Thyroid gland (tissue), 4 donors: ENCODE measurements at regions not wholly inside any gene's neighbourhood (a gene's known extent, or its start where the extent isn't known, plus 50 kb on each side); places are given as distances from the start of the nearest gene placed in this dataset.

Experiments
- DNase-seq, 2 donors: peaks; one replicate each; pipeline ENCODE4 v3.0.0-alpha.2; 2019
- H3K27ac ChIP-seq, 3 donors: fragments of 200-600 bp; sonication (generic); 1 replicate in 2 of 3; 2 replicates in 1 of 3; pipeline ENCODE4 v1.5.1; 2016 to 2019; ENCODE audit warnings: mild to moderate bottlenecking in 1 of 3, moderate library complexity in 1 of 3
- H3K27me3 ChIP-seq: fragments of 200-600 bp; sonication (generic); one replicate; pipeline ENCODE4 v1.5.1; 2019
- H3K36me3 ChIP-seq, 2 donors: fragments of 200-600 bp; sonication (generic); one replicate each; pipeline ENCODE4 v1.5.1; 2016 to 2019
- H3K4me1 ChIP-seq, 2 donors: fragments of 200-600 bp; sonication (generic); one replicate each; pipeline ENCODE4 v1.5.1; 2017 to 2019
- H3K4me3 ChIP-seq, 3 donors: fragments of 200-600 bp; sonication (generic); replicated peaks in 1 of 3; 1 replicate in 2 of 3; 2 replicates in 1 of 3; pipeline ENCODE4 v1.5.1; 2016; ENCODE audit warnings: mild to moderate bottlenecking in 1 of 3
- H3K9me3 ChIP-seq: fragments of 200-600 bp; sonication (generic); one replicate; pipeline ENCODE4 v1.5.1; 2017
- CTCF ChIP-seq, 6 experiments: fragments of 200-600 bp in 3 of 6; fragments of 450-650 bp in 3 of 6; sonication (generic) in 3 of 6; IDR thresholded peaks; one replicate each; pipeline ENCODE4 v1.5.1; 2016 to 2019; ENCODE audit warnings: antibody characterized with exemption in 6 of 6, mild to moderate bottlenecking in 2 of 6, inconsistent platforms in 1 of 6, moderate library complexity in 1 of 6
- POLR2A ChIP-seq, 2 donors: fragments of 450-650 bp; IDR thresholded peaks; one replicate each; pipeline ENCODE4 v1.6.1; 2017; ENCODE audit warnings: antibody characterized with exemption in 2 of 2, mild to moderate bottlenecking in 2 of 2, moderate library complexity in 1 of 2
- WGBS, 2 donors: methylation state at CpG; one replicate each; pipeline ENCODE4 v1.1.5; 2017; 5-methylcytosine and 5-hydroxymethylcytosine counted together
- intact Hi-C: fragments of 100-400 bp; cut with DNase I; formaldehyde crosslinking; loops from one replicate; pipeline ENCODE4 v1.15.1; 2023

DNA sequence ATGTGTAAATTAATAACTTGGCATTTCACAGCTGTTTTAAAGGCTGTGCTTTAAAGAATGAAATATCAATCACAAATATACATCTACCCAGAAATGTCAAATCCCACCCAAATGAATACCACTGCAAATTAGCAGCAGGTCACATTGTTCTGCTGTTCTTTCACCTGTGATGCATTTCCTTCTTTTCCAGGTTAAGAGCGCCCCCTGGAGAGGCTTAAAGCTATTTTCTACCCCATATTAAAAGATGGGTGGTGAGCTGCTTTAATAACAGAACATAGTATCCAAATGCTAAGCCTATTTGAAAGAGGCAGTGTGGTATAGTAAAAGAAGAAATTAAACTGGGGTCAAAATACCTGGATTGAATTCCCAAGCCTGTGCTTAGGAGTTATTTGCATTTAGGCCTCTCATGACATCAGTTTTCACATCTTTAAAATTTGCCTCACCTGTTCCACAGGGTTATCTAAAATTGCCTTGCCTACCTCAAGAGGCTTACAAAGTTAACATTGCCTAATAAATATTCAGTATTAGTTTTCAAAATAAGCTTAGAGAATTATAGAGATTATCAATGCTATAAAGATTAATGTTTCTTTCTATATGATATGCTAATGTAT is 396.9 kb upstream of the SLITRK5 start:
- H3K36me3 ChIP-seq: no peaks in the 10 kb centered on the region
- peak; percentile 12 to 54 for DNase-seq
- TF ChIP-seq POLR2A (IDR thresholded peaks at IDR 0.05): no peak
- peak in 5 of 6 experiments; percentile 7 to 64 (median 58) for TF ChIP-seq CTCF (IDR thresholded peaks at IDR 0.05)
- H3K4me3 ChIP-seq: no peak overlapping the region
- H3K9me3 ChIP-seq: no peaks in the 10 kb centered on the region
- no peaks in the 10 kb centered on the region for H3K27me3 ChIP-seq
- no peak overlapping the region for H3K27ac ChIP-seq
- no peaks in the 10 kb centered on the region for H3K4me1 ChIP-seq
- intact Hi-C loops: loop anchor here (10.0 kb wide), 1 partner anchor 410 kb away; no protein-coding TSS in a partner anchor
- WGBS, 2 donors: 0 to 3% methylated on average over 1 of the region's 1 CpG

- Histone ChIP-seq H3K27me3 (no peaks in the 10 kb centered on the region), H3K36me3 (no peaks in the 10 kb centered on the region), H3K9me3 (no peaks in the 10 kb centered on the region), H3K4me3 (no peak overlapping the region), H3K27ac (no peak overlapping the region), H3K4me1 (no peaks in the 10 kb centered on the region)
- 56 to 59% methylated on average over 4 of the region's 4 CpGs for WGBS, 2 donors
- intact Hi-C loops: no loop called here
- DNase-seq: no peak
- TF ChIP-seq CTCF (IDR thresholded peaks at IDR 0.05) (peak in 1 of 6 experiments; percentile 11), POLR2A (IDR thresholded peaks at IDR 0.05) (no peak)
These were observed 391.0 kb upstream of the SLITRK5 start for GRCh38 chr13:87280139-87280538.

DNA sequence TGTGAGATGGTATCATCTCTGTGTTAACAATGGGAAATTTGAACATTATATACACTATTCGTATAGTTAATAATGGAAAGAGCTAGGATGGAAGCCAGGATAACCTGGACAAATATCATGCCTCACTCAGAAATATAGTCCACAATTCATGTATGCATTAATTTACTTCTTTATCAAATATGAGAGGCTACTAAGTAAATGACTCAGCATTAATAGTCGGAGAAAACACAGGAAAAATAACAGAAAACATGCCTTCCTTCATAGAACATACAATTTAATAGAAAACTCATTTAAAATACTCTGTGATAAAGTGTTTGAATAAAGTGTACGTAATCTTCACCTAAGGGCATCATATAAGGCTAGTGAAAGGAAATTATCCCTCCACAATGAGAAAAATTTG is 383.4 kb upstream of the SLITRK5 start:
- Histone ChIP-seq H3K4me3 (no peak overlapping the region), H3K27me3 (no peaks in the 10 kb centered on the region), H3K4me1 (no peaks in the 10 kb centered on the region), H3K27ac (no peak overlapping the region), H3K9me3 (no peaks in the 10 kb centered on the region), H3K36me3 (no peaks in the 10 kb centered on the region)
- TF ChIP-seq POLR2A (IDR thresholded peaks at IDR 0.05): no peak
- no peak for TF ChIP-seq CTCF (IDR thresholded peaks at IDR 0.05)
- 79 to 87% methylated on average over 3 of the region's 3 CpGs for WGBS, 2 donors
- no peak for DNase-seq
- intact Hi-C loops: no loop called here

- intact Hi-C loops: no loop called here
- H3K4me1 ChIP-seq: no peaks in the 10 kb centered on the region
- H3K4me3 ChIP-seq: no peak overlapping the region
- H3K27me3 ChIP-seq: no peaks in the 10 kb centered on the region
- no peaks in the 10 kb centered on the region for H3K36me3 ChIP-seq
- H3K9me3 ChIP-seq: no peaks in the 10 kb centered on the region
- TF ChIP-seq CTCF (IDR thresholded peaks at IDR 0.05) (no peak), POLR2A (IDR thresholded peaks at IDR 0.05) (no peak)
- H3K27ac ChIP-seq: no peak overlapping the region
- no peak for DNase-seq
These were observed 375.5 kb upstream of the SLITRK5 start for GRCh38 chr13:87295636-87296035.

DNA sequence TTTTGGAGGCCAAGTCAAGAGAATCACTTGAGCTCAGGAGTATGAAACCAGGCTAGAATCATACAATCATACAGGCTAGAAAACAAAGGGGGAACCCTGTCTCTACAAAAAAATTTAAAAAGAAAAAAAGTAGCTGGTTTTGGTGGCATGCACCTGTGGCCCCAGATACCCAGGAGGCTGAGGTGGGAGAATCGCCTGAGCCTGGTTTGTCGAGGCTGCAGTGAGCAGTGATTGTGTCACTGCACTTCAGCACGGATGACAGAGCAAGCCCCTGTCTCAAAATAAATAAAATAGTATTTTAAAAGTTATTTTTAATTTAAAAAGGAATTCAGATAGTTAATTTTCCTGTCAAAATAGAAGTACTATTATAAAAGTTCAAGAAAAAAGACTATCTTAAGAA is 369.1 kb upstream of the SLITRK5 start:
- no peaks in the 10 kb centered on the region for H3K27me3 ChIP-seq
- TF ChIP-seq CTCF (IDR thresholded peaks at IDR 0.05) (no peak), POLR2A (IDR thresholded peaks at IDR 0.05) (no peak)
- WGBS, 2 donors: 77 to 78% methylated on average over 3 of the region's 3 CpGs
- intact Hi-C loops: no loop called here
- H3K36me3 ChIP-seq: no peaks in the 10 kb centered on the region
- DNase-seq: no peak
- no peaks in the 10 kb centered on the region for H3K4me1 ChIP-seq
- H3K27ac ChIP-seq: no peak overlapping the region
- no peak overlapping the region for H3K4me3 ChIP-seq
- H3K9me3 ChIP-seq: no peaks in the 10 kb centered on the region
